Esophagus squamous epithelium (tissue), 4 donors: ENCODE measurements at regions not wholly inside any gene's neighbourhood (a gene's known extent, or its start where the extent isn't known, plus 50 kb on each side); places are given as distances from the start of the nearest gene placed in this dataset.

Experiments used
- POLR2A ChIP-seq, 4 donors: fragments of 450-650 bp; IDR thresholded peaks; one replicate each; pipeline ENCODE4 v1.6.1; 2017; ENCODE audit warnings: antibody characterized with exemption in 4 of 4, mild to moderate bottlenecking in 4 of 4, moderate library complexity in 3 of 4
- TF ChIP-seq, protein P1 (sequence below), 6 experiments: fragments of 450-650 bp in 4 of 6; fragments of 200-600 bp in 2 of 6; sonication (generic) in 2 of 6; IDR thresholded peaks; one replicate each; pipeline ENCODE4 v1.5.1; 2016 to 2019; ENCODE audit warnings: antibody characterized with exemption in 6 of 6, mild to moderate bottlenecking in 4 of 6, moderate library complexity in 4 of 6

DNA sequence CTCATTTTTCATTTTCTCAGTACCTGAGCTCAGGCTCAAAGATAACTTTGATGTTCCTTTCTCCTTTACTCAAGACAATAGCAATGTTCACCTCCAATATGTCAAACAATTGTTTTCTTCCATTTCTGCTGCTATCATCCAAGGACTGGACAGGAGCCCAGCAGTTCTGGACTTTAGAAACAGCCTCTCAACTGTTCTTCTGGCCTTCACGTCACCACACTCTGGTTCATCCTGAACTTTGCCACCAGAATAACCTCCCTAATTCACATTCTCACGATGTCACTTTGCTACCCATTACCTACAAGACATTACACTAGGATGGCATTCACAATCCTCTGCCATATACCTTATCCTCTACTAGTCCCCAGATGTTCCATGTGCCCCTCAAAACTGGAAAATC, 60.6 kb upstream of the PLEKHG1 start:
- TF ChIP-seq, protein P1, sequence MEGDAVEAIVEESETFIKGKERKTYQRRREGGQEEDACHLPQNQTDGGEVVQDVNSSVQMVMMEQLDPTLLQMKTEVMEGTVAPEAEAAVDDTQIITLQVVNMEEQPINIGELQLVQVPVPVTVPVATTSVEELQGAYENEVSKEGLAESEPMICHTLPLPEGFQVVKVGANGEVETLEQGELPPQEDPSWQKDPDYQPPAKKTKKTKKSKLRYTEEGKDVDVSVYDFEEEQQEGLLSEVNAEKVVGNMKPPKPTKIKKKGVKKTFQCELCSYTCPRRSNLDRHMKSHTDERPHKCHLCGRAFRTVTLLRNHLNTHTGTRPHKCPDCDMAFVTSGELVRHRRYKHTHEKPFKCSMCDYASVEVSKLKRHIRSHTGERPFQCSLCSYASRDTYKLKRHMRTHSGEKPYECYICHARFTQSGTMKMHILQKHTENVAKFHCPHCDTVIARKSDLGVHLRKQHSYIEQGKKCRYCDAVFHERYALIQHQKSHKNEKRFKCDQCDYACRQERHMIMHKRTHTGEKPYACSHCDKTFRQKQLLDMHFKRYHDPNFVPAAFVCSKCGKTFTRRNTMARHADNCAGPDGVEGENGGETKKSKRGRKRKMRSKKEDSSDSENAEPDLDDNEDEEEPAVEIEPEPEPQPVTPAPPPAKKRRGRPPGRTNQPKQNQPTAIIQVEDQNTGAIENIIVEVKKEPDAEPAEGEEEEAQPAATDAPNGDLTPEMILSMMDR (IDR thresholded peaks at IDR 0.05): no peak
- no peak for TF ChIP-seq POLR2A (IDR thresholded peaks at IDR 0.05)
